Endothelial cell of umbilical vein (primary cell): ENCODE measurements at regions not wholly inside any gene's neighbourhood (a gene's known extent, or its start where the extent isn't known, plus 50 kb on each side); places are given as distances from the start of the nearest gene placed in this dataset.

ENCODE experiments used
- CTCF ChIP-seq, 2 donors: IDR thresholded peaks; 1 replicate in 1 of 2; 2 replicates in 1 of 2; pipeline ENCODE4 v1.5.1; 2011; ENCODE audit warnings: low read length in 2 of 2, mild to moderate bottlenecking in 2 of 2, moderate library complexity in 2 of 2, control low read depth in 1 of 2, inconsistent platforms in 1 of 2, low read depth in 1 of 2; ENCODE audit not compliant: insufficient read depth in 1 of 2; ENCODE audit errors: extremely low read depth in 1 of 2
- EZH2 ChIP-seq: IDR thresholded peaks from 2 replicates; pipeline ENCODE4 v1.6.1; 2012; ENCODE audit warnings: borderline replicate concordance, low read depth, mild to moderate bottlenecking, moderate library complexity, low read length, inconsistent platforms; ENCODE audit not compliant: severe bottlenecking
- MYC ChIP-seq: IDR thresholded peaks from one replicate; pipeline ENCODE4 v1.6.1; 2011; ENCODE audit warnings: mild to moderate bottlenecking, low read depth, low read length
- POLR2A ChIP-seq: IDR thresholded peaks from 2 replicates; pipeline ENCODE4 v1.6.1; 2012; ENCODE audit warnings: low read depth, mild to moderate bottlenecking, control low read depth, low read length
- POLR2AphosphoS5 ChIP-seq: IDR thresholded peaks from 2 replicates; pipeline ENCODE4 v1.6.1; 2012; ENCODE audit warnings: low read depth, mild to moderate bottlenecking, control low read depth, low read length, moderate library complexity; ENCODE audit not compliant: insufficient read depth

- TF ChIP-seq CTCF (IDR thresholded peaks at IDR 0.05; ENCODE audit: extremely low read depth in 1 of 2, insufficient read depth in 1 of 2, low read depth in 1 of 2, low read length in 2 of 2), result no peak
- no peak for TF ChIP-seq MYC
- TF ChIP-seq EZH2, result no peak
- no peak for TF ChIP-seq POLR2A
- no peak for TF ChIP-seq POLR2AphosphoS5
Observed at GRCh38 chr2:7974936-7975335, 706.9 kb upstream of the ID2 start.
